GM18909 (cell line): ENCODE measurements at regions not wholly inside any gene's neighbourhood (a gene's known extent, or its start where the extent isn't known, plus 50 kb on each side); places are given as distances from the start of the nearest gene placed in this dataset.

ENCODE experiments used
- ATAC-seq: cut with Tn5 transposase; IDR thresholded peaks from one replicate; pipeline ENCODE4 v1.9.1; 2021; ENCODE audit warnings: mild to moderate bottlenecking; ENCODE audit not compliant: unreplicated experiment, poor library complexity

GRCh38 chr2:6656633-6657032, 209.1 kb downstream of the CMPK2 start:
- no peak for ATAC-seq

- no peak for ATAC-seq
Measured at GRCh38 chr2:6657136-6657535, 208.6 kb downstream of the CMPK2 start.

- ATAC-seq, result peak; percentile 96
Measured at GRCh38 chr2:6657855-6658254, 207.9 kb downstream of the CMPK2 start.

GRCh38 chr2:6664332-6665061, 201.2 kb downstream of the CMPK2 start:
- no peak for ATAC-seq

- ATAC-seq, result no peak
Measured at GRCh38 chr2:6665093-6666045, 200.3 kb downstream of the CMPK2 start.

GRCh38 chr2:6667326-6667725, 198.4 kb downstream of the CMPK2 start:
- ATAC-seq, result no peak

GRCh38 chr2:6671913-6672312, 193.8 kb downstream of the CMPK2 start:
- no peak for ATAC-seq

- no peak for ATAC-seq
Measured at GRCh38 chr2:6674381-6674780, 191.3 kb downstream of the CMPK2 start.

- no peak for ATAC-seq
Measured at GRCh38 chr2:6675791-6676190, 189.9 kb downstream of the CMPK2 start.

- ATAC-seq, result no peak
Measured at GRCh38 chr2:6676241-6676640, 189.5 kb downstream of the CMPK2 start.

GRCh38 chr2:6676776-6677175, 188.9 kb downstream of the CMPK2 start:
- no peak for ATAC-seq

- no peak for ATAC-seq
Measured at GRCh38 chr2:6679471-6679870, 186.2 kb downstream of the CMPK2 start.

GRCh38 chr2:6683516-6683915, 182.2 kb downstream of the CMPK2 start:
- no peak for ATAC-seq

GRCh38 chr2:6685447-6685846, 180.3 kb downstream of the CMPK2 start:
- ATAC-seq, result no peak

- no peak for ATAC-seq
Measured at GRCh38 chr2:6692056-6692455, 173.7 kb downstream of the CMPK2 start.

GRCh38 chr2:6692819-6693218, 172.9 kb downstream of the CMPK2 start:
- no peak for ATAC-seq

- no peak for ATAC-seq
Measured at GRCh38 chr2:6694555-6694954, 171.2 kb downstream of the CMPK2 start.

- ATAC-seq, result no peak
Measured at GRCh38 chr2:6700335-6700734, 165.4 kb downstream of the CMPK2 start.

GRCh38 chr2:6704077-6704476, 161.6 kb downstream of the CMPK2 start:
- ATAC-seq, result no peak

GRCh38 chr2:6721395-6721794, 144.3 kb downstream of the CMPK2 start:
- no peak for ATAC-seq

- ATAC-seq, result no peak
Measured at GRCh38 chr2:6722574-6722973, 143.1 kb downstream of the CMPK2 start.
